Endothelial cell of umbilical vein (primary cell): ENCODE measurements at regions not wholly inside any gene's neighbourhood (a gene's known extent, or its start where the extent isn't known, plus 50 kb on each side); places are given as distances from the start of the nearest gene placed in this dataset.

Experiments used
- BruUV-seq: library from RNA; stranded (reverse); fragments of 400-500 nt; replicated peaks from 2 replicates; lab custom pipeline; 2021; lab: Mats Ljungman, UMichigan
- CTCF ChIA-PET: fragments of 300-600, 350-600 bp; sonication (Branson Sonifier 250); formaldehyde crosslinking; loops from one replicate; lab custom pipeline; 2021; ENCODE audit warnings: antibody characterized with exemption, inconsistent platforms; lab: Charles Lee
- POLR2A ChIA-PET: fragments of 300-600, 350-600 bp; sonication (Branson Sonifier 250); formaldehyde crosslinking; loops from one replicate; lab custom pipeline; 2021; ENCODE audit warnings: antibody characterized with exemption, inconsistent platforms; lab: Charles Lee
- DNase-seq: peaks from one replicate; pipeline ENCODE4 v3.0.0-alpha.2; 2011; ENCODE audit warnings: low read depth, low spot score
- FAIRE-seq: peaks from 2 replicates; lab custom pipeline; 2011; peaks lifted over from hg19 to GRCh38; lab: Jason Lieb, UNC
- H2AFZ ChIP-seq: 2 replicates; pipeline ENCODE4 v1.6.0; 2012; ENCODE audit warnings: low read depth, low read length, control low read depth, inconsistent platforms
- H3K27ac ChIP-seq: 2 replicates; pipeline ENCODE4 v1.5.1; 2011; ENCODE audit warnings: low read depth, mild to moderate bottlenecking, control low read depth, low read length, moderate library complexity; ENCODE audit not compliant: insufficient read depth
- H3K27me3 ChIP-seq, 2 experiments: 2 replicates each; pipeline versions ENCODE4 v1.6.0 to v1.6.1; 2011; ENCODE audit warnings: low read length in 2 of 2, mixed read lengths in 1 of 2; ENCODE audit not compliant: control insufficient read depth in 2 of 2, insufficient read depth in 2 of 2
- H3K36me3 ChIP-seq, 2 experiments: 2 replicates in 1 of 2; 3 replicates in 1 of 2; pipeline ENCODE4 v1.5.1; 2011; ENCODE audit warnings: low read length in 2 of 2, mild to moderate bottlenecking in 1 of 2, moderate library complexity in 1 of 2; ENCODE audit not compliant: control insufficient read depth in 2 of 2, insufficient read depth in 2 of 2; ENCODE audit errors: extremely low read depth in 1 of 2
- H3K4me1 ChIP-seq: 3 replicates; pipeline ENCODE4 v1.5.1; 2011; ENCODE audit warnings: mild to moderate bottlenecking, low read length; ENCODE audit not compliant: control insufficient read depth, insufficient read depth; ENCODE audit errors: extremely low read depth
- H3K4me2 ChIP-seq: 2 replicates; pipeline ENCODE4 v1.6.1; 2011; ENCODE audit warnings: low read length, control low read depth, mixed read lengths; ENCODE audit not compliant: insufficient read depth
- H3K4me3 ChIP-seq, 3 experiments: fragments of 200-600 bp in 1 of 3; sonication (generic), shearing (Covaris generic) in 1 of 3; replicated peaks in 1 of 3; 2 replicates each; pipeline ENCODE4 v1.5.1; 2011 to 2016; ENCODE audit warnings: control low read depth in 3 of 3, low read length in 3 of 3, mild to moderate bottlenecking in 2 of 3, inconsistent platforms in 1 of 3, low read depth in 1 of 3, moderate library complexity in 1 of 3; ENCODE audit not compliant: insufficient read depth in 1 of 3
- H3K79me2 ChIP-seq: 2 replicates; pipeline ENCODE4 v1.6.0; 2012; ENCODE audit warnings: low read length, inconsistent platforms; ENCODE audit not compliant: control insufficient read depth, insufficient read depth
- H3K9ac ChIP-seq: replicated peaks from 2 replicates; pipeline ENCODE3; 2011; ENCODE audit warnings: low read length, control low read depth; ENCODE audit not compliant: insufficient read depth; ENCODE audit errors: extremely low read depth
- H3K9me1 ChIP-seq: replicated peaks from 3 replicates; pipeline ENCODE4 v1.6.0; 2011; ENCODE audit warnings: mild to moderate bottlenecking, low read length; ENCODE audit not compliant: control insufficient read depth, insufficient read depth; ENCODE audit errors: extremely low read depth
- H3K9me3 ChIP-seq: replicated peaks from 2 replicates; pipeline ENCODE4 v1.5.1; 2012; ENCODE audit warnings: low read length, inconsistent platforms; ENCODE audit not compliant: control insufficient read depth, insufficient read depth
- H4K20me1 ChIP-seq: replicated peaks from 2 replicates; pipeline ENCODE3; 2011; ENCODE audit warnings: mild to moderate bottlenecking, low read length; ENCODE audit not compliant: control insufficient read depth, insufficient read depth; ENCODE audit errors: extremely low read depth
- EZH2 ChIP-seq: IDR thresholded peaks from 2 replicates; pipeline ENCODE4 v1.6.1; 2012; ENCODE audit warnings: borderline replicate concordance, low read depth, mild to moderate bottlenecking, moderate library complexity, low read length, inconsistent platforms; ENCODE audit not compliant: severe bottlenecking
- MYC ChIP-seq: IDR thresholded peaks from one replicate; pipeline ENCODE4 v1.6.1; 2011; ENCODE audit warnings: mild to moderate bottlenecking, low read depth, low read length
- POLR2A ChIP-seq: IDR thresholded peaks from 2 replicates; pipeline ENCODE4 v1.6.1; 2012; ENCODE audit warnings: low read depth, mild to moderate bottlenecking, control low read depth, low read length
- POLR2AphosphoS5 ChIP-seq: IDR thresholded peaks from 2 replicates; pipeline ENCODE4 v1.6.1; 2012; ENCODE audit warnings: low read depth, mild to moderate bottlenecking, control low read depth, low read length, moderate library complexity; ENCODE audit not compliant: insufficient read depth
- dilution Hi-C: fragments of 300-500 bp; cut with MboI; formaldehyde crosslinking; loops from one replicate; pipeline ENCODE4 v1.15.0; 2019; ENCODE audit warnings: low sequenced_read_pairs; ENCODE audit not compliant: extremely low pct_ligation_motif_present
- intact Hi-C: fragments of 100-400 bp; cut with micrococcal nuclease; formaldehyde crosslinking; loops from one replicate; pipeline ENCODE4 v1.10.0; 2022
- TF ChIP-seq, protein P1 (sequence below): IDR thresholded peaks from 2 replicates; pipeline ENCODE4 v1.6.1; 2011; ENCODE audit not compliant: insufficient read depth, insufficient read length
- TF ChIP-seq, protein P2 (sequence below), 2 donors: IDR thresholded peaks; 1 replicate in 1 of 2; 2 replicates in 1 of 2; pipeline ENCODE4 v1.5.1; 2011; ENCODE audit warnings: low read length in 2 of 2, mild to moderate bottlenecking in 2 of 2, moderate library complexity in 2 of 2, control low read depth in 1 of 2, inconsistent platforms in 1 of 2, low read depth in 1 of 2; ENCODE audit not compliant: insufficient read depth in 1 of 2; ENCODE audit errors: extremely low read depth in 1 of 2

DNA sequence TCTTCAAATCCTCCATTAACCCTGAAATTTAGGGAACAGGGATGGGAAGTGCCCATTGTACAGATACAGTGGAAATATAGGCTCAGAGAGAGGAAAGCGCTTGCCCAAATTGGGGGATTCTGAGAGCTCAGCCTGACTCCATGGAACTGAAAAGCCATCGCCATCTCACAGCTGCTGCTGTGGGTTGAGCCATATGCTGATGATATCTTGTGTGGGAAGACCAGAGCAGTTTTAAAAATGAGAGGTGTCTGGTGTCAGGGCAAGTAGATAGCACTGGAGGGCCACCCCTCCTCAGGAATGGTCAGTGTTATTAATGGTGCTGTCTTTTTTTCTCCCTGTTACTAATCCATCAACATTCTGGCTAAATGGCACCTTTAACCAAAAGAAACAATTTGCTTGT, 50.9 kb upstream of the C5orf58 start:
- no peaks in the 10 kb centered on the region for H4K20me1 ChIP-seq
- H3K9me1 ChIP-seq = no peaks in the 10 kb centered on the region
- no peaks in the 10 kb centered on the region for H3K27me3 ChIP-seq
- dilution Hi-C loops = loop anchor here (25.0 kb wide), 1 partner anchor 95 kb away; no protein-coding TSS in a partner anchor
- no peak overlapping the region for H3K4me2 ChIP-seq
- no peak overlapping the region for H3K4me3 ChIP-seq
- intact Hi-C loops = no loop called here
- DNase-seq (no peak), FAIRE-seq (no peak)
- H3K4me1 ChIP-seq = no peaks in the 10 kb centered on the region
- BruUV-seq = no TSS peak
- no peak overlapping the region for H3K9ac ChIP-seq
- ChIA-PET CTCF (interaction anchor here (1.5 to 11.4 kb wide), 4 partner anchors 11 to 86 kb away, joined by 3 to 252 read pairs (median 14); no protein-coding TSS in a partner anchor), POLR2A (no interaction called here)
- TF ChIP-seq, protein P1, sequence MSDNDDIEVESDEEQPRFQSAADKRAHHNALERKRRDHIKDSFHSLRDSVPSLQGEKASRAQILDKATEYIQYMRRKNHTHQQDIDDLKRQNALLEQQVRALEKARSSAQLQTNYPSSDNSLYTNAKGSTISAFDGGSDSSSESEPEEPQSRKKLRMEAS = no peak
- TF ChIP-seq POLR2AphosphoS5 (no peak), POLR2A (no peak)
- H3K27ac ChIP-seq = no peak overlapping the region
- no peak overlapping the region for H2AFZ ChIP-seq
- H3K36me3 ChIP-seq = no peaks in the 10 kb centered on the region
- H3K9me3 ChIP-seq = no peaks in the 10 kb centered on the region
- H3K79me2 ChIP-seq = no peaks in the 10 kb centered on the region

DNA sequence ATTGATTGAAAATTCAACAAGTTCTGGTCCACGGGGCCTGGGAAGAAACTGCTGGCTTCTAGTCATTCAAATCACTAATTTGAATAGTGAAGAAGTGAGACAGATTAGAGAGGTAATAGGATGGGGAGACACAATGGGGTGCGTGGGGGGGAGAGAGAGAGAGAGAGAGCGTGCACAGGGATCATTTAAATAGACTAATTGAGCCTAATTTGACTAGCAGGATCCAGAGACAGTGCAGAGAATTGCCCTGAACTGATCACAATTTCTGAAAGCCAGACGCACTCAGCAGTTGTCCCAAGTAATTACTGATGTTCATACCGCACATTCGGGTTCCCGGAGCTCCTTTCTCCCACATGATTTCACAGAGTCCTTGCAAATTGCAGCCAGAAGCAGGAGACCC, 50.3 kb upstream of the C5orf58 start:
- H4K20me1 ChIP-seq = no peaks in the 10 kb centered on the region
- no peak for DNase-seq
- H3K9ac ChIP-seq = no peak overlapping the region
- no peaks in the 10 kb centered on the region for H3K27me3 ChIP-seq
- intact Hi-C loops = no loop called here
- no peak overlapping the region for H3K27ac ChIP-seq
- H2AFZ ChIP-seq = no peak overlapping the region
- H3K9me1 ChIP-seq = no peaks in the 10 kb centered on the region
- dilution Hi-C loops = loop anchor here (25.0 kb wide), 1 partner anchor 95 kb away; no protein-coding TSS in a partner anchor
- no peaks in the 10 kb centered on the region for H3K9me3 ChIP-seq
- no peak overlapping the region for H3K4me3 ChIP-seq
- no peaks in the 10 kb centered on the region for H3K79me2 ChIP-seq
- no peak overlapping the region for H3K4me2 ChIP-seq
- ChIA-PET CTCF (interaction anchor here (0.7 to 11.4 kb wide), 15 partner anchors 11 to 111 kb away, joined by 3 to 252 read pairs (median 6); no protein-coding TSS in a partner anchor), POLR2A (interaction anchor here (0.6 kb wide), 1 partner anchor 94 kb away, joined by 3 read pairs; no protein-coding TSS in a partner anchor)
- TF ChIP-seq POLR2AphosphoS5 (no peak), MYC (no peak), EZH2 (no peak)
- TF ChIP-seq, protein P2, sequence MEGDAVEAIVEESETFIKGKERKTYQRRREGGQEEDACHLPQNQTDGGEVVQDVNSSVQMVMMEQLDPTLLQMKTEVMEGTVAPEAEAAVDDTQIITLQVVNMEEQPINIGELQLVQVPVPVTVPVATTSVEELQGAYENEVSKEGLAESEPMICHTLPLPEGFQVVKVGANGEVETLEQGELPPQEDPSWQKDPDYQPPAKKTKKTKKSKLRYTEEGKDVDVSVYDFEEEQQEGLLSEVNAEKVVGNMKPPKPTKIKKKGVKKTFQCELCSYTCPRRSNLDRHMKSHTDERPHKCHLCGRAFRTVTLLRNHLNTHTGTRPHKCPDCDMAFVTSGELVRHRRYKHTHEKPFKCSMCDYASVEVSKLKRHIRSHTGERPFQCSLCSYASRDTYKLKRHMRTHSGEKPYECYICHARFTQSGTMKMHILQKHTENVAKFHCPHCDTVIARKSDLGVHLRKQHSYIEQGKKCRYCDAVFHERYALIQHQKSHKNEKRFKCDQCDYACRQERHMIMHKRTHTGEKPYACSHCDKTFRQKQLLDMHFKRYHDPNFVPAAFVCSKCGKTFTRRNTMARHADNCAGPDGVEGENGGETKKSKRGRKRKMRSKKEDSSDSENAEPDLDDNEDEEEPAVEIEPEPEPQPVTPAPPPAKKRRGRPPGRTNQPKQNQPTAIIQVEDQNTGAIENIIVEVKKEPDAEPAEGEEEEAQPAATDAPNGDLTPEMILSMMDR (IDR thresholded peaks at IDR 0.05; ENCODE audit: extremely low read depth in 1 of 2, insufficient read depth in 1 of 2, low read depth in 1 of 2, low read length in 2 of 2) = no peak
- no peak for FAIRE-seq
- H3K4me1 ChIP-seq = no peaks in the 10 kb centered on the region
- no TSS peak for BruUV-seq
- H3K36me3 ChIP-seq = no peaks in the 10 kb centered on the region
